Right renal cortex interstitium (tissue), 3 donors: ENCODE measurements at regions not wholly inside any gene's neighbourhood (a gene's known extent, or its start where the extent isn't known, plus 50 kb on each side); places are given as distances from the start of the nearest gene placed in this dataset.
A peak's percentile ranks its signal among the peaks of the same experiment; 100 is the strongest.
"Not testable (repeated sequence)": the region's sequence is repeated elsewhere in the genome, so short reads cannot be mapped to it uniquely, and the experiment has no call there.

Source experiments
- DNase-seq, 3 donors: peaks; one replicate each; pipeline ENCODE4 v3.0.0-alpha.2; 2013; ENCODE audit warnings: low read depth in 3 of 3, low spot score in 2 of 3

DNA sequence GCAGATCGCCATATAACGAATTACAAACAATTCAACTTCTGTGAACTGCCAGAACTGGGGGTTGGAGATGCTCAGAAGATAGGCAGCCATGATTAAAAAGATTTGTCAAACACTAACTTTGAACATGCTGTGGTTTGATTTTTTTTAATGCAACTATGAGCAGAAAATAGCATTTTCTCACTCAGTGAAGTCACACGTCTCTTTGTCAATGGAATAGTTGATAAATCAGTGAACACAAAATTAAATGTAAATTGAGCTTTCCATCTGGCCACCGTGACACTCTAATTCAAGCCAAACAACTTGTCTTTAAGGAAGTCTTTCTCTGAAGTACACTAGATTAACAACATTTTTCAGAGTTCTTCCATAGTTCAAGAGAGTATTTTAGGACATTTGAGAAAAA, 228.6 kb upstream of the LINC00305 start:
- no peak for DNase-seq

DNA sequence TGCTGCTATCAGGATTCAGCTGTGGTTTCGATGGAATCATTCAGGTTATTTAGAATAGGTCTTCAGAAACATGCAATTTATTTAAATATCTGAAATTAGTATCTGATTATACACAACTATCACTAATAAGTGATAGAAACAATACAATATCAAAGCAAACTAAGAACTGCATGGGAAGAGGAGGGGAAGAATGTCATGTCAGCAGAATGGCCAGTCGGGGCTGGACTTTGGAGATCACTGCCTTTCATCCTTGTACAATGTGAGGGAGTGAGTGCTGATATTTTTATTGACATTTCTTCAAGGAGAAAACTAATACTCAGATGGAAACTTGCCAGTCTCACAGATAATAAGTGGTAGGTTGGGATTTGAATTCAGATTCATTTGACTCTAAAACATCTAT, 224.0 kb upstream of the LINC00305 start:
- no peak for DNase-seq

DNA sequence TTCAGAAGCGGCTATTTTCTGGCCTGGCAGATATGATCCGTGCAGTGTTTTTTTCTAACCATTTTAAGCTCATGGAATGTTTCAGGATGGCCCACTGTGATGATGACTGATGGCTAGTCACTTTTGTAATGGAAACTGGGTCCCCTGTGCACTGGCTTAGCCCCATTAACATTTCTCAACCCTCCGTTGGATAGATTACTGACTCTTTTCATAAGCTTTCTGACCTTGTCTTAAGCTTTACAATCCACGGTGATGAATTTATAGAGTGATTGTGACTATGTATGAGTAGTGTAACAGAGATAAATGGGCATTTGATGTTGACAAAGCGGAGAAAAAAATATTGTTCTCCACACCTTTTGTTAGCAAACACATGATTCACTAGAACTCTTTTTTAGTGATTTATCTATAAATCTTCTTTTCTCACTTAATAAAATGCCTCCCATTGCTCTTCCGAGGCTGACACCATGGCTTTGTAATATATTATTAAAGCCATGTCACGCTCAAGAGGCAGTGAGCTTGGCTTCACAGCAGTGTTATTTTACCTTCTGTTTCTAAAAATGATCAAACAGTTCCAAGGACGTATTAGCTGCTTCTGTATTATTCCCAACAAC, 221.0 kb upstream of the LINC00305 start:
- not testable (repeated sequence) for DNase-seq

DNA sequence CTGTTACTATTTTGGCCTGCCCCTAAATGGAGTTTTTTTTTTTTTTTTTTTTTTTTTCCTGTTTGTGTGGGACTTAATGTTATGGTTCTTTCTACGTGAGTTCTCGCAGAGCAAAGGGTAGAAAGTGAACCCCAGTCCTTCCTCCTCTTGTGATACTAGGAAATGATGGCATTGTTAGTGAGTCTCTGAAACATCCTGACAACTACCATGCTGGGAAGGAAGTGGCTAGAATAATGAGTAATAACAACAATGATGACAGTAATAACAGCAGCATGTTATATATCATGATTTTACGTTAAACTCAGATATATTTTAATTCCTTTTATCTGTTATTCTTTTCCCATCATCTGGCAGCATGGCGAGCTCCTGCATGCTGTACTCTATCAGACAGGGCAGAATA, 216.2 kb upstream of the LINC00305 start:
- no peak for DNase-seq

DNA sequence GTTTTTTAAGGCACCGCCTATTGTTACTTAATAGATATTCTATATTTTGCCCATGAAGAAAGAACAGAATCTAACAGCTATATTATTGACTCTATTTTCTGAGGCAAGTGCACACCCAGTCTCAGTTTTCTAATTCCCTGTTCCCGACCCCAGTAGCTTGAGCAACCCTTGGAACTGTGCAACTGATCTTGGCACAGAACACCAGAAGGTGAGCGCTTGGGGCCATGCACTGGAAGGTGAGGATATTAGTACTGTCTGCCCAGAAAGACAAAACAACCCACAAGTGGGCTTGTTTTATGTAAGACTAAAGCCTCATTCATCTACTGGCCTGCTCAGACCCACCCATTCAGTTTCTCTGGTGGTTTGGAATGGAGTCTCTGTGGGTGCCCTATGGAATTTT, 188.8 kb upstream of the LINC00305 start:
- DNase-seq: no peak

DNA sequence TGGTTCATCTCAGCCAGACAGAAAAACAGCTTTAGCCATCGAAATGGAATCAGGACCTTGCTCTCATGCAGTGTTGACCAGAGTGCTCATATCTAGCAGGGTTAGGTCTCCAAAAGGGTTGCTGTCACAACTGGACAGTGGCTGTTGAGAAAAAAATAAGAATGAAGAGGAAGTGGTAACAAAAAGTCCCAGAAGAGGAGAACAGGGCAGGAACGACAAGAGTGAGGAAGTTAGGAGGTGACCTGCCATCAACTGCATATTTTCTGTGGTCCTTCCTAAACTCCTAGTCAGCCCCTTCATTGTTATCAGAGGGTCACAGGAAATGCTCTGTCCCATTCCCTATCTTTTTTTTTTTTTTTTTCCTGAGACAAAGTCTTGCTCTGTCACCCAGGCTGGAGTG, 188.1 kb upstream of the LINC00305 start:
- no peak for DNase-seq

DNA sequence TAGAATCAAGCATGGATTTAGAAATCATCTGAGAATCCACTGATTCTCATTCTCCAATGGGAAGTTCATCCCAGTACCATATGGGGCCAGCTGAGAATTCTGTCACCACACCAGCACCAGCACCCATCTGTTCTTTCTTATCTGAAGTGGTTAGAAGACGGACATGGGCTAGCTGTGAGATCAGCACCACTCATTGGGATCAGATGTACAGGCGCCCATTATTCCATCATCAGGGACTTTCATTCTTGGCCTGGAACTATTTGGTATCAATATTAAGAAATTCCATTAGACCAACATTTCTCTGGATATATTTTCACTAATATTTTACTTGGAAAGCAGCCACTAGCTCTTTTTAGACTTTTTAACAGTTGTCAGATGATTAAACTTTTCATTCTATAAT, 185.9 kb upstream of the LINC00305 start:
- DNase-seq: no peak

DNA sequence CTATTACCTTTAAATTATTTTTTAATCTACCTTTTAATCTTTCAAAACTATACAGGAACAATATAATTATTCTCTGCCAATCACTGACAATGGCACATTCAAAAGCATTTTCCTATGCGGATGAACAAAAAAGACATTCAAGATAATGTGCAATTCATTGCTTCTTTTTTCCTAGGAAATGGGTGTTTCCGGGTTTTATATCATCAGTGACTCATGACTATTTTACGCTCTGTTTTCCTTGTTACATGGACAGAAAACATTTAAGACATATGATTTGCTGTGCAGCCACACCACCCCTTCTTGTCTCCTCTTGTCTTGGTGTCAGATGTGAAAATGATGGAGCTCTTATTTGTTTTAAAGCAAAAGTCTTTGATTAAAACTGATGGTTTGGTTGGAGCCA, 184.7 kb upstream of the LINC00305 start:
- DNase-seq: no peak

DNA sequence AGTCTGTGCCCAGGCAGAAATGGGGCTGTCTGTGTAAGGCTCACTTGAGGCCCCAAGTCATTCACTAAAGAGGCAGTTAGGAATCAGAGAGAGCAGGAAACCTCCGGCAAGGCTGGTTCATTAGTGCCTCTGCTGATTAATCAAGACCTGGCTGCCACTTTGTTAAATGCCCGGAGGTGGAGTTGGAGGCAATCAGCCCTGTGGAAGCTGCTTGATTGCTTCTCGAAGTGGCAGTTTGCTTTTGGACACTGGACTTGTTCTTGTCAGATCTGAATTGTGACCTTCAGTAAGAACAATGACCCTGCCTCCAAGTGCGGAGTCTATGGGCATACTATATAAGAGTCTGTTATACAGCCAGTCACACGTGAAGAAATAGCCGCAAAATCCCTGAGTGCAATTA, 183.9 kb upstream of the LINC00305 start:
- no peak for DNase-seq

DNA sequence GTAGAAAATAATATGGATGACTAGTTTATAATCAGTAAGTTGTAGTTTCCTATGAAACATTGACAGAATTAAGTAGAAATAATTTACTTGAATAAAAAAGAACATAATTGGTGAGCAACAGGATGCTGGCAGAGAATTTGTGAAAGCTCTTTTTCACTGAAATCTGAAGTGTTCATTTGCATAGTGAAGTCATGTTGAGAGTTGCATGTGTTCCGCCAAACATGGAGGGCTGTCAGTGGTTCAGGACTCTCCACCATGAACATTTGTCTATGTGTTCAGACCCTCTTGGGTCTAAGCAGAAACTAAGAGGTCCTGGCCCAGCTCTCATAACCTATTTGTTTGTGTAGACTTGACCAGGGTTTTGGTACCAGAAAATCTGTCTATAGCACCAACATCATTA, 182.5 kb upstream of the LINC00305 start:
- no peak for DNase-seq

DNA sequence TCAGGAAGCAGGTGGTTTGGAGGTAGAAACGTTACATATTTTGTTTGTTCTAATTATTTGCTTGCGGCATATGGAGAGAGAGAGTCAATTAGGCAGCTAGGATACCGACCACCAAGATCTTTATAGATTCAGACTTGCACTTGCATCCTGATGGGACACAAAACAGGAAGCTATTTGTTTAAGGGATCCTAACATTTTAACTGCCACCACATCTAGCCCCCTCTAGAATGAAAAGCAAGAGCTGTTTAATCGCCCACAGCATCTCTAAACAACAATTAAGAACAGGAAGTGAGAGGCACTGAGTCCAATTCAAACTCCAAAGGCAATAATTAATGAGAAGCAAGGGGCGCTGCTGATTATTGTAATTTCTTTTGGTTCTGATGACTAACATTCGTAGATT, 182.0 kb upstream of the LINC00305 start:
- DNase-seq: no peak

DNA sequence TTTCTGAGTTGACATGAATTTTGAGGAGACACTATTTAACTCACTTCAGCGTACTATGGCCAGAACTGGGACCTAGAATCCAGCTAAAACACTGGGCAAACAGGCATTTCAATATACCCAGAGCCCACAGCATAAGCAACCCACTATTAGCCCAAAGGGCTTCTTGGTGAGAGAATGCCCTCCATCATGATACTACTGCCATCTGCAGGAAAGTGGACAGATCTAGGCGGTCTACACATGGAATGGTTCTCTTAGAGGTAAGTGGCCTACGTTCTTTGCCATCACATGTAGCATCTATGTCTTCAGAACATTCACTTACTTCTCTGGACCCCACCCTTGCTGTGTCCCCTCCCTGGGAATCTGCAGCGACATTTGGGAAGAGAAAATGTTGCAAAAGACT, 181.3 kb upstream of the LINC00305 start:
- no peak for DNase-seq

DNA sequence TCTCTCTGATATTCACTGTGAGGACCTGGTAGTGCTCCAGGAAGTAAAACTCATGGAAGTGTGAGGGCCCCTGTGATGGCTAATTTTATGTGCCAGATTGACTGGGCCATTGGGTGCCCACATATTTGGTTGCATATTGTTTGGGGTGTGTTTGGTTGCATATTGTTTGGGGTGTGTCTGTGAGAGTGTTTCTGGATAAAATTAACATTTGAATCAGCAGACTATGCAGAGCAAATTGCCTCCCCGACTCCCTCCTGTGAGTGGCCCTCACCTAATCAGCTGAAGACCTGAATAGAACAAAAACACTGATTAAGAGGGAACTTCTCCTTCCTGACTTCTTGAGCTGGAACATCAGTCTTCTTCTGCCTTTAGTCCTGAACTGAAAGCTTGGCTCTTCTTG, 173.3 kb upstream of the LINC00305 start:
- no peak for DNase-seq

DNA sequence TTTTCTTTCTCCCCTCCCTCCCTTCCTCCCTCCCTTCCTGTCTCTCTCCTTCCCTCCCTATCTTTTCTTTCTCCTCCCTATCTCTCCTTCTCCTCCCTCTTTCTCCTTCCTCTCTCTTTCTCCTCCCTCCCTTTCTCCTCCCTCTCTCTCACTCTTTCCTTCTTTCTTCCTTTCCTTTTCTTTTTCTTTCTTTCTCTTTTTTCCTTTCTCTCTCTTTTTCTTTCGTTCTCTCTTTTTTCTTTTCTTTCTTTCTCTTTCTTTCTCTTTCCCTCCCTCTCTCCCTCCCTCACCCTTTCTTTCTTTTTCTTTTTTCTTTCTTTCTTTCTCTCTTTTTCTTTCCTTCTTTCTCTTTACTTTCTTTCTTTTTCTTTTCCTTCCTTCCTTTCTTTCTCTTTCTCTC, 169.7 kb upstream of the LINC00305 start:
- DNase-seq: no peak

DNA sequence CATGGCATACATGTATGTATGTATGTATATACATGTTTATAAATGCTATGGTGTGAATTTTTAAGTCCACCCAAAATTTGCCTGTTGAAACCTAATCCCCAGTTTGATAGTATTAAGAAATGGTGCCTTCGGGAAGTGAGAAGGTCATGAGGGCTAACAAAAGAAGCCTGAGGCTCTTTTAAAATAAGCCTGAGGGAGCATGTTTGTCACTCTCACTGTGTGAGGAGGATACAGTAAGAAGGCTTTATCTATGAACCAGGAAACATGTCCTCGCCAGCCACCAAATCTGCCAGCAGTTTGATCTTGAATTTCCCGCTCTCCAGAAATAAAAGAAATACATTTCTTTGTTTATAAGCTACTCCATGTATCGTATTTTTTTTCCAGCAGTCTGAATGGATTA, 163.0 kb upstream of the LINC00305 start:
- no peak for DNase-seq

DNA sequence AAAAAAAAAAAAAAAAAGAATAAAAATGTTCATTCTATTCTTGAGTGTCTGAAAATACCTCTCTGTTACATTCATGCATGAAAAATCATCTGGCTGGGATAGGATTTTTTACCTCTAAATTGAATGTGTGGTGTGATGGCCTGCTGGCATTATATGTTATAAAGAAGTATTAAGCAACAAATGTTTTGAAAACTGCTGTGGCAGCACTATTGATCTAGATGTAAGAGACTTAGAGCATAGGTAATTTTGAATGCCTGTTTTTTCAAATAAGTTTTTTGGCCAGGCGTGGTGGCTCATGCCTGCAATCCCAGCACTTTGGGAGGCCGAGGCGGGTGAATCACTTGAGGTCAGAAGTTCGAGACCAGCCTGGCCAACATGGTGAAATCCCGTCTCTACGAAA, 147.0 kb upstream of the LINC00305 start:
- DNase-seq: no peak

DNA sequence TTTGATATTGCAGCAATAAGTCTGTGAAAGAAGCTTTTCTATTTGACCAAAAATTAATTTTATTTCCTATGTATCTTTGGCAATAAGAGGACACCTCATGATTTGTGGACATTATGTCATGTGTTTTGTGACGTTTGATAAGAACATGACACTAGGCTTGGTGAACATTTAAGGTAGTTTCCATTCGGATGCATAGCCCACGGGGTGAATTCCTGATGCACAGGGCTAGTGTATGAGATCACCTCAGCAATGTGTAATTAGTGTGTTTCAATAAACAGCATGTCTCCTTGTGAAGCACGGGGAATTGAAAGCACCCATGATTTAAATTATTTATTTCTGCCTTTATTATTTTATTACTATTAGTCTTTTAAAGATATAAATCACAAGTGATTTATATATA, 146.1 kb upstream of the LINC00305 start:
- no peak for DNase-seq

DNA sequence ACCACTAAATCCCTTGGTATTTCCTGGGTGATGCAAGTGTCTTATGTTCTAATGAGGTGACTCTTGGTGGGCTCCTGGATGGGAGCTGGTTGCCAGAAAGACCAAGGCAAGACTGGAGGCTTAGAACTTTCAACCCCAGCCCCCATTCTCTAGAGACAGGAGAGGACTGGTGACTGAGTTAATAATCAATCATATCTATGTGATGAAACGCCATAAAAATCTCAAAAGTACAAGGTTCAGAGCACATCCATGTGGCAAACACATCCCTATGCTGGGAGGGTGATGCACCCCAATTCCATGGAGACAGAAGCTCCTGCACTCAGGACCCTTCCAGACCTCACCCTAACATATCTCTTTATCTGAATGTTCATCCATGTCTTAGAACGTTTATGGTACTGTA, 139.5 kb upstream of the LINC00305 start:
- no peak for DNase-seq

DNA sequence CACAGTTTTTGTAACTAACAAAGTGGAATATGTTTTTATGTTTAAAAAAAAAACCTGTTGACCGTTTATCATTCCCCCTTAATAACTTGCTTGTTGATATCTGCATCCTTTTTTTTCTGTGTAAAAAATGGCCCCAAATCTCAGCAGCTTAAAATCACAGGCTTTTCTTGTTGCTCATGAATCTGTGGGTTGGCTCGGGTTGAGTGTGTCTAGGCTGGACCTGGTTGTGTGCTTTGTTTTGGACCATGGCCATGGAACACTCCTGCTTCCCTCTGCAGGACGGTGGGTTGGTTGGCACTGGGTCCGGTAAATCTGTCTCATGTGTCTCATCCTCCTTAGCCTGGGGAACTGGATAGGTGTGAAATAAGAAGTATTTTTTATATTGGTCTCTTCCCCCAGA, 139.0 kb upstream of the LINC00305 start:
- DNase-seq: no peak

DNA sequence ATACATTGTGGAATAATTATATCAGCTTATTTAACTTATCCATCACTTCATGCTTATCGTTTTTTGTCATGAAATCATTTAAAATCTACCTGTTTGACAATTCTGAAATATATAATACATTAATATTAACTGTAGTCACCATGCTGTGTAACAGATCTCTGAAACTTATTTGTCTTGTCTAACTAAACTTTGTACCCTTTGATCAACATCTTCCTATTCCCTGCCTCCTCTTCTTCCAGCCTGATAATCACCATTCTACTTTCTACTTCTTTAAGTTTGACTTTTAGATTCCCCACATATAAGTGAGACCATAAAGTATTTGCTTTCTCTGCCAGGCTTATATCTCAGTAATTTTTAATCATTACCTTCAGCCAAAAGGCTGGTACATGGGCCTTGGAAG, 134.2 kb upstream of the LINC00305 start:
- DNase-seq: no peak

DNA sequence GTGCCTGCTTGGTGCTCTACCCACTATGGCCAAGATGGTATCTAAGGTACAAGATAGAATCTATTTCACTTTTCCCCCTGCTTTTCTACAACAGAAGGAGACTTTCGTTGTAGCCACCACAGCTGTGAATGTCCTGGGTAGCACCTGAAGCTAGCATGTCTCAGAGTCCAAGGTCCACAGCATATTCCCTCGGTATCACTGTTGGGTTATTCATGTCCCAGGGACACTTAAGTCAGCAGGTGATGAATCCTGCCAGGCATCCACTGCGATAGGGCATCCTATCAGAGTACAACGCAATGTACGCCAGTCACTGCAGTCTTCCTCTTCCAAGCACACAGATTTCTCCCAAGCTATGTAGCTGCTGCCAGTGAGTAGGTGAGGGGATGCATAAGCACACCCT, 129.1 kb upstream of the LINC00305 start:
- no peak for DNase-seq

DNA sequence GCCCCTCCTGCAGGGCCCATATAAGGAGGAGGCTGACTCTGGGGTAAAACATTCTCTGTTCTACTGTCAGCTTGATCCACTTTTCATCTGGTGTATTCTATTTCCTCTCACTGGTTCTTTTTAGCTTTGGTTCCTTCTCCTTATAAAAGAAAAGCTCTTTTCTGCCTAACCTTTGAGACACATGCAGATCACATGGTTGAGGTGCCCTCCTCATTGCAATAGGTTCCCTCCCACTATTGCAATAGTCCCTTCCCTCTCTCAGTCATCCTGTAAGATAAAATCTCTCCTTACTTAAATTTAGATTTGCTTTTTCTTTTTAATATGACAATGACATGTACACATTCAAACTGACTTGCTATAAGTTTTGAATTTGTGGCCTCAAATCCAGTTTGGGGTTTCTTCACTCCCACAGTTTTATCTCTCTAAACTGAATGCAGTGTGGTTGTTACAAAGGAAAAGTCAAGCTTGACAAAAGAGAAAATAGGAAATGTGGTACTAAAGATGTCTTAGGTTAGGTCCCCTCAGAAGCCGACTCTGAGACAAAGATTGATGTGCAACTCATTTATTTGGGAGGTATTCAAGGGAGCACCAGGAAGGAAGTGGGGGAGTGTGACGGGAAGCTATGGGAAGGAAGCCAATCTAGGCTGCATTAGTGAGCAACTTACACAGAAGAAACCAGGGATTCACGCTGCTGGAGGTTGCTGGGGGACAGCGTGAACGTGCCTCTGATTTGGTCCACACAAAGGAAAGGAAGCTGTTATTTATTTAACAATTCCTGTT, 127.6 kb upstream of the LINC00305 start:
- peak in 2 of 3 donors; percentile 27 to 32 for DNase-seq
